ENCODE measurements at regions not wholly inside any gene's neighbourhood (a gene's known extent, or its start where the extent isn't known, plus 50 kb on each side); places are given as distances from the start of the nearest gene placed in this dataset.
A peak's percentile ranks its signal among the peaks of the same experiment; 100 is the strongest.

DNA sequence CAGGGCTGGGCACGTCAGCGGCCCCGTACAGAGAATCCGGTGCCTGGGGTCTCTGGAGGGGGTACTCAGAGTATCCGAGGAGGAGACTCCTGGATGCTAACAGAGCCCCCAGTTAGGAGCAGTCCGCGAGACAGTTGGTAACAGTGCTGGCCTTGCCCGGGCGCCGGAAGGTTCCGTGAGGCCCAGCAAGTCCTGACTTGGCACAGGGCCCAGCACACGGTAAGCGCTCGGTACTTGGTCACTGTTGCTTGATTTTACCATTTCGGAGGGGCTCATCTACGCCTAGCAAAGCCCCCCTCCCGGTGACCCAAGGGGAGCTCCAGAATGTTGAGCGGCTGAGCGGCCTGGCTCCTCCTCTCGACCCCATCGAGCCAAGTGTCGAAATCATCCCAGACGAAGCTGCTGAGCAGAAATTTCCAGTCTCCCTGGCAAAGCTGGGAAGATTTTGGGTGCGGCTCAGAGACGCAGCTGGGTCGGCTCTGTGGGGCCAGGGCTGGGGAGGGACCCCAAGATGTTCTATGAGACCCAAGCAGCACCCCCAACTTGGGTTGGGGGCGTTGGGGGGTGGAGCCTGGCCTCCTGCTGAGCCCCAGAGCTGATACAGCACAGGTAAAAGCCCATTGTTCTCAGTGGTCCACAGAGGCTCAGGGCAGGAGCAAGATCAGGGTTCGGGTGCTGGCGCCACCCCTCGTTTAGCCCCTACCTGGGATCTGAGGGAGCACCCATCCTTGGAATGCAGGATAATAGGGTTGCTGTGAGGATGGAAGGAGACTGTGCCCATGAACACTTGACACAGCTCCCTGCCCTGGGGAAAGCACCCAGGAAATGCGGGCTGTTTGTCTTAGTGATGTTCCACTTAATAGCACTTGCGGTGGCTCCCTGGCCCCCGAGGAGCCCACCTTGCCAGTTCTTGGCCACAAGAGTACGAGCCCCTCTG is 137.2 kb downstream of the C9orf50 start:
- TF ChIP-seq, protein P1, sequence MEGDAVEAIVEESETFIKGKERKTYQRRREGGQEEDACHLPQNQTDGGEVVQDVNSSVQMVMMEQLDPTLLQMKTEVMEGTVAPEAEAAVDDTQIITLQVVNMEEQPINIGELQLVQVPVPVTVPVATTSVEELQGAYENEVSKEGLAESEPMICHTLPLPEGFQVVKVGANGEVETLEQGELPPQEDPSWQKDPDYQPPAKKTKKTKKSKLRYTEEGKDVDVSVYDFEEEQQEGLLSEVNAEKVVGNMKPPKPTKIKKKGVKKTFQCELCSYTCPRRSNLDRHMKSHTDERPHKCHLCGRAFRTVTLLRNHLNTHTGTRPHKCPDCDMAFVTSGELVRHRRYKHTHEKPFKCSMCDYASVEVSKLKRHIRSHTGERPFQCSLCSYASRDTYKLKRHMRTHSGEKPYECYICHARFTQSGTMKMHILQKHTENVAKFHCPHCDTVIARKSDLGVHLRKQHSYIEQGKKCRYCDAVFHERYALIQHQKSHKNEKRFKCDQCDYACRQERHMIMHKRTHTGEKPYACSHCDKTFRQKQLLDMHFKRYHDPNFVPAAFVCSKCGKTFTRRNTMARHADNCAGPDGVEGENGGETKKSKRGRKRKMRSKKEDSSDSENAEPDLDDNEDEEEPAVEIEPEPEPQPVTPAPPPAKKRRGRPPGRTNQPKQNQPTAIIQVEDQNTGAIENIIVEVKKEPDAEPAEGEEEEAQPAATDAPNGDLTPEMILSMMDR (IDR thresholded peaks at IDR 0.05 in 4 of 5, conservative IDR thresholded peaks at IDR 0.05 in 1 of 5), result peak in 1 of 5 experiments; percentile 5
- TF ChIP-seq POLR2A (IDR thresholded peaks at IDR 0.05), result peak; percentile 65 to 83
